ENCODE measurements at regions not wholly inside any gene's neighbourhood (a gene's known extent, or its start where the extent isn't known, plus 50 kb on each side); places are given as distances from the start of the nearest gene placed in this dataset.

DNA sequence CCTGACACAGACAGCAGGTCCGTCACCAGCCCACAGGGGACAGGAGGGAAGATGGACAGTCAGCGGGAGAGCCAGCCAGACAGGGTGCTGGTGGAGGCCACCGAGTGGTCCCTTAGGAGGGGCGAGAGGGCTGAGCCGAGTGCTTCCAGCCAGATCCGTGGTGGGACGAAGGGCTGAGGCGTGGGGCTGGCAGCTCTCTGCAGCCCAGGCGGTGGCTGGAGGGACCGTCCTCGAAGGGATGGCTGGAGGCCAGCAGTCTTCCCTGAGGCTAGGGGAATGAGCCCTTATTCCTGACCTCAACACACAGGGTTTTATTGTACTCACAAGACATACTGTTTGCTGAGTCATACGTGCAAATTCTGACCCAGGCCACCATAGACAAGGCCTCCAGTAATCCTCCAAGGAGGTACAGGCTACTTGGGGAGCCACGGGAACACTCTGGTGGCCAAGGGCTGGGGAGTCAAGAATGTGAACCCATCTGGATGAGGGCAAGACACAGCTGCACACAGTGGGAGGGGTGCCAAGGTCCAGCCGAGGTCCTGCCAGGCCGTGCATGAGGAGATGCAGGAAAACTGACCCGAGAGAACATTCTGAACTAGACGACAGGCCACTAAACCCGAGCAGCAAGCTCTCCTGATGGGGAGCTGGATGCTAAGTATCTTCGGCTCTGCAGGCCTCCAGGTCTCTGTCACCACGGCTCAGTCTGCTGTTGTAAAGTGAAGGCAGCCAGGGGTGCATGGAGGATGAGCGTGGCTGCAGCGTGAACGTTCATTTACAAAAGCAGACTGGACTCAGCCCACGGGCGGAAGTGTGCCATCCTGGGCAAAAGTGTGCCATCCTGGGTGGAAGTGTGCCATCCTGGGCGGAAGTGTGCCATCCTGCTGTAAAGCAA is 242.5 kb downstream of the TTLL2 start (continued):
- TF ChIP-seq ZNF879 (CRISPR knock-in tag; IDR thresholded peaks at IDR 0.05) = no peak
- TF ChIP-seq ATF7 (IDR thresholded peaks at IDR 0.05) = no peak
- no peak for TF ChIP-seq ATF7 (CRISPR knock-in tag; IDR thresholded peaks at IDR 0.05)
- TF ChIP-seq KDM4B (CRISPR knock-in tag; IDR thresholded peaks at IDR 0.05) = no peak
- TF ChIP-seq DPF2 (CRISPR knock-in tag; IDR thresholded peaks at IDR 0.05; ENCODE audit: borderline replicate concordance, low read depth) = no peak
- TF ChIP-seq MAFK (conservative IDR thresholded peaks at IDR 0.05 in 1 of 2, IDR thresholded peaks at IDR 0.05 in 1 of 2; ENCODE audit: low read length in 2 of 2) = peak; percentile 28 to 40; a peak in 2 of 4 replicates
- TF ChIP-seq POGZ (CRISPR knock-in tag; IDR thresholded peaks at IDR 0.05) = 0 out of 2 replicates have a peak, but pooled peaks have one; percentile 9
- TF ChIP-seq EED (CRISPR knock-in tag; IDR thresholded peaks at IDR 0.05) = 0 out of 2 replicates have a peak, but pooled peaks have one; percentile 16
- TF ChIP-seq TCF7L2 (IDR thresholded peaks at IDR 0.05; ENCODE audit: low read depth, low read length) = no peak
- TF ChIP-seq ZBTB38 (CRISPR knock-in tag; IDR thresholded peaks at IDR 0.05) = 0 out of 2 replicates have a peak, but pooled peaks have one; percentile 25
- TF ChIP-seq, protein P1, sequence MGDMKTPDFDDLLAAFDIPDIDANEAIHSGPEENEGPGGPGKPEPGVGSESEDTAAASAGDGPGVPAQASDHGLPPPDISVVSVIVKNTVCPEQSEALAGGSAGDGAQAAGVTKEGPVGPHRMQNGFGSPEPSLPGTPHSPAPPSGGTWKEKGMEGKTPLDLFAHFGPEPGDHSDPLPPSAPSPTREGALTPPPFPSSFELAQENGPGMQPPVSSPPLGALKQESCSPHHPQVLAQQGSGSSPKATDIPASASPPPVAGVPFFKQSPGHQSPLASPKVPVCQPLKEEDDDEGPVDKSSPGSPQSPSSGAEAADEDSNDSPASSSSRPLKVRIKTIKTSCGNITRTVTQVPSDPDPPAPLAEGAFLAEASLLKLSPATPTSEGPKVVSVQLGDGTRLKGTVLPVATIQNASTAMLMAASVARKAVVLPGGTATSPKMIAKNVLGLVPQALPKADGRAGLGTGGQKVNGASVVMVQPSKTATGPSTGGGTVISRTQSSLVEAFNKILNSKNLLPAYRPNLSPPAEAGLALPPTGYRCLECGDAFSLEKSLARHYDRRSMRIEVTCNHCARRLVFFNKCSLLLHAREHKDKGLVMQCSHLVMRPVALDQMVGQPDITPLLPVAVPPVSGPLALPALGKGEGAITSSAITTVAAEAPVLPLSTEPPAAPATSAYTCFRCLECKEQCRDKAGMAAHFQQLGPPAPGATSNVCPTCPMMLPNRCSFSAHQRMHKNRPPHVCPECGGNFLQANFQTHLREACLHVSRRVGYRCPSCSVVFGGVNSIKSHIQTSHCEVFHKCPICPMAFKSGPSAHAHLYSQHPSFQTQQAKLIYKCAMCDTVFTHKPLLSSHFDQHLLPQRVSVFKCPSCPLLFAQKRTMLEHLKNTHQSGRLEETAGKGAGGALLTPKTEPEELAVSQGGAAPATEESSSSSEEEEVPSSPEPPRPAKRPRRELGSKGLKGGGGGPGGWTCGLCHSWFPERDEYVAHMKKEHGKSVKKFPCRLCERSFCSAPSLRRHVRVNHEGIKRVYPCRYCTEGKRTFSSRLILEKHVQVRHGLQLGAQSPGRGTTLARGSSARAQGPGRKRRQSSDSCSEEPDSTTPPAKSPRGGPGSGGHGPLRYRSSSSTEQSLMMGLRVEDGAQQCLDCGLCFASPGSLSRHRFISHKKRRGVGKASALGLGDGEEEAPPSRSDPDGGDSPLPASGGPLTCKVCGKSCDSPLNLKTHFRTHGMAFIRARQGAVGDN (CRISPR knock-in tag; IDR thresholded peaks at IDR 0.05) = peak; percentile 43; the same call in 1 of the 2 replicates
- TF ChIP-seq HNRNPL (IDR thresholded peaks at IDR 0.05; ENCODE audit: low read depth, low read length) = peak; percentile 83
- TF ChIP-seq NFE2L2 (IDR thresholded peaks at IDR 0.05; ENCODE audit: low read length) = peak; percentile 75; the same call in 1 of the 2 replicates
- 0 out of 2 replicates have a peak, but pooled peaks have one; percentile 1 for TF ChIP-seq ZNF547 (CRISPR knock-in tag; IDR thresholded peaks at IDR 0.05)
- TF ChIP-seq DNMT1 (CRISPR knock-in tag; IDR thresholded peaks at IDR 0.05) = 0 out of 2 replicates have a peak, but pooled peaks have one; percentile 25
- TF ChIP-seq RXRB (CRISPR knock-in tag; IDR thresholded peaks at IDR 0.05; ENCODE audit: borderline replicate concordance) = no peak
- peak; percentile 10; the same call in 1 of the 2 replicates for TF ChIP-seq ZNF768 (CRISPR knock-in tag; IDR thresholded peaks at IDR 0.05)
- TF ChIP-seq ZFY (CRISPR knock-in tag; IDR thresholded peaks at IDR 0.05) = 0 out of 2 replicates have a peak, but pooled peaks have one; percentile 18
- TF ChIP-seq, protein P2, sequence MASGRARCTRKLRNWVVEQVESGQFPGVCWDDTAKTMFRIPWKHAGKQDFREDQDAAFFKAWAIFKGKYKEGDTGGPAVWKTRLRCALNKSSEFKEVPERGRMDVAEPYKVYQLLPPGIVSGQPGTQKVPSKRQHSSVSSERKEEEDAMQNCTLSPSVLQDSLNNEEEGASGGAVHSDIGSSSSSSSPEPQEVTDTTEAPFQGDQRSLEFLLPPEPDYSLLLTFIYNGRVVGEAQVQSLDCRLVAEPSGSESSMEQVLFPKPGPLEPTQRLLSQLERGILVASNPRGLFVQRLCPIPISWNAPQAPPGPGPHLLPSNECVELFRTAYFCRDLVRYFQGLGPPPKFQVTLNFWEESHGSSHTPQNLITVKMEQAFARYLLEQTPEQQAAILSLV (CRISPR knock-in tag; IDR thresholded peaks at IDR 0.05; ENCODE audit: borderline replicate concordance) = 0 out of 2 replicates have a peak, but pooled peaks have one; percentile 38
